Posterior vena cava (tissue), 2 donors: ENCODE measurements at regions not wholly inside any gene's neighbourhood (a gene's known extent, or its start where the extent isn't known, plus 50 kb on each side); places are given as distances from the start of the nearest gene placed in this dataset.
"Not testable (repeated sequence)": the region's sequence is repeated elsewhere in the genome, so short reads cannot be mapped to it uniquely, and the experiment has no call there.

Experiments
- DNase-seq: peaks from one replicate; pipeline ENCODE4 v3.0.0-alpha.2; 2020; ENCODE audit warnings: low spot score
- intact Hi-C, 2 donors: fragments of 100-400 bp; cut with DNase I; formaldehyde crosslinking; loops; one replicate each; pipeline versions ENCODE4 v1.14.1 to v1.14.2; 2022 to 2023
- donor health status: DM: yes; HTN: yes; CAD: no.
- donor health status: DM: yes; HTN: yes; CAD: no.

- DNase-seq, intact Hi-C loops: not testable (repeated sequence)
Measured at GRCh38 chr11:96585944-96586880, 196.4 kb downstream of the JRKL start.

GRCh38 chr11:96588793-96589192 lies 199.0 kb downstream of the JRKL start:
- intact Hi-C loops, DNase-seq: not testable (repeated sequence)

- no peak for DNase-seq
- intact Hi-C loops: no loop called here
Measured at GRCh38 chr11:96595011-96595410, 205.2 kb downstream of the JRKL start.

- intact Hi-C loops: loop anchor here in 1 of 2 donors (2.0 kb wide), 1 partner anchor 75 kb away; no protein-coding TSS in a partner anchor
Measured at GRCh38 chr11:96607864-96608558, 218.2 kb downstream of the JRKL start.

GRCh38 chr11:96614101-96614500 lies 224.3 kb downstream of the JRKL start:
- intact Hi-C loops: no loop called here
- no peak for DNase-seq

More at GRCh38 chr11:96607864-96608558, 218.2 kb downstream of the JRKL start:
- no peak for DNase-seq

GRCh38 chr11:96614846-96615245 lies 225.0 kb downstream of the JRKL start:
- no peak for DNase-seq
- intact Hi-C loops: no loop called here

- intact Hi-C loops: no loop called here
- no peak for DNase-seq
Measured at GRCh38 chr11:96620464-96621044, 230.7 kb downstream of the JRKL start.

GRCh38 chr11:96621161-96621560 lies 231.3 kb downstream of the JRKL start:
- no peak for DNase-seq
- intact Hi-C loops: no loop called here

- intact Hi-C loops: no loop called here
- no peak for DNase-seq
Measured at GRCh38 chr11:96622026-96622634, 232.3 kb downstream of the JRKL start.

- intact Hi-C loops: no loop called here
- no peak for DNase-seq
Measured at GRCh38 chr11:96624126-96624525, 234.3 kb downstream of the JRKL start.

- intact Hi-C loops: loop anchor here in 1 of 2 donors (5.0 kb wide), 1 partner anchor 510 kb away; no protein-coding TSS in a partner anchor
- no peak for DNase-seq
Measured at GRCh38 chr11:96627376-96627775, 237.6 kb downstream of the JRKL start.

GRCh38 chr11:96635655-96636054 lies 245.8 kb downstream of the JRKL start:
- peak; percentile 63 for DNase-seq
- intact Hi-C loops: no loop called here

GRCh38 chr11:96641261-96641660 lies 251.4 kb downstream of the JRKL start:
- intact Hi-C loops: no loop called here
- no peak for DNase-seq

- intact Hi-C loops: no loop called here
- no peak for DNase-seq
Measured at GRCh38 chr11:96642583-96642982, 252.8 kb downstream of the JRKL start.

- DNase-seq: no peak
- intact Hi-C loops: no loop called here
Measured at GRCh38 chr11:96643173-96643572, 253.4 kb downstream of the JRKL start.

- intact Hi-C loops: no loop called here
Measured at GRCh38 chr11:96647621-96648020, 257.8 kb downstream of the JRKL start.

GRCh38 chr11:96648991-96649390 lies 259.2 kb downstream of the JRKL start:
- intact Hi-C loops: no loop called here
- DNase-seq: no peak

More at GRCh38 chr11:96647621-96648020, 257.8 kb downstream of the JRKL start:
- DNase-seq: no peak

- DNase-seq: no peak
- intact Hi-C loops: no loop called here
Measured at GRCh38 chr11:96652516-96652915, 262.7 kb downstream of the JRKL start.

GRCh38 chr11:96655474-96655873 lies 265.7 kb downstream of the JRKL start:
- DNase-seq: no peak
- intact Hi-C loops: no loop called here

- intact Hi-C loops: no loop called here
- DNase-seq: no peak
Measured at GRCh38 chr11:96658436-96658835, 268.6 kb downstream of the JRKL start.
